ENCODE measurements at regions not wholly inside any gene's neighbourhood (a gene's known extent, or its start where the extent isn't known, plus 50 kb on each side); places are given as distances from the start of the nearest gene placed in this dataset.

- no peak for DNase-seq (ENCODE audit: low read depth)
Observed at GRCh38 chr3:72154391-72155335, 369.7 kb upstream of the PROK2 start.

- DNase-seq (ENCODE audit: low read depth): no peak
Observed at GRCh38 chr3:72153477-72154314, 368.7 kb upstream of the PROK2 start.

GRCh38 chr3:72152551-72153476 is 367.9 kb upstream of the PROK2 start:
- no peak for DNase-seq (ENCODE audit: low read depth)

GRCh38 chr3:72151465-72152238 is 366.7 kb upstream of the PROK2 start:
- DNase-seq (ENCODE audit: low read depth): no peak

GRCh38 chr3:72150634-72151412 is 365.9 kb upstream of the PROK2 start:
- no peak for DNase-seq (ENCODE audit: low read depth)

DNA sequence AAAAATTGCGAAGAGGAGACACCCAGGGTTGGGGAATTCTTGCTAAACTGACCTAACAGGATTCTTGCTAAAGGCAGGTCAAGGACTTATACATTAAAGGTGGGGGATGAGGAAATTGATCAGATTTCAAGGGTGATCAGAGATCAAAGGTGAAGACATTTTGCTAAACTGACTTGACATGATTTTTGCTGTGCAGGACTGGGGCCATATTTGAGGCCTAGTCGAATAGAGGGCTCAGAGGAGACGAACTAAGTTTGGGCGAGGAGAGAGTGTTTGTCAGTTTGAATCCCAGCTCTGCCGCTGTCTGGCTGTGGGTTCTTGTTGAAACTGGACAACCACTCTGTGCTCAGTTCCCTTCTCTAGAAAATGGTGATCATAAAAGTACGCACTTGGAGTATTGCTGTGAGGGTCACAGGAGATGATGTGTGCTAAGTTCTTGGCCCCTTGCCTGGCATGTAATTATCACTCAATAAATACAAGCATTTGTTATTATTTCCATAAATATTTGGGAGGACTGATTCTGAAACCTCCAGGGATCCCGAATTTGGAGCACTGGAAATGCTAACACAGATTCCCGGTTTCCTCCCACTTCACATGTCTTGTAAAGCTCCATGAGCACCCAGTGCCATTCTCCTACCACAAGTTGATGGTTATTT is 364.8 kb upstream of the PROK2 start:
- DNase-seq (ENCODE audit: low read depth): no peak

GRCh38 chr3:72147600-72147999 is 362.7 kb upstream of the PROK2 start:
- DNase-seq (ENCODE audit: low read depth): no peak

- DNase-seq (ENCODE audit: low read depth): no peak
Observed at GRCh38 chr3:72145506-72146380, 360.8 kb upstream of the PROK2 start.

- no peak for DNase-seq (ENCODE audit: low read depth)
Observed at GRCh38 chr3:72144773-72145505, 360.0 kb upstream of the PROK2 start.

GRCh38 chr3:72143966-72144717 is 359.2 kb upstream of the PROK2 start:
- no peak for DNase-seq (ENCODE audit: low read depth)

DNA sequence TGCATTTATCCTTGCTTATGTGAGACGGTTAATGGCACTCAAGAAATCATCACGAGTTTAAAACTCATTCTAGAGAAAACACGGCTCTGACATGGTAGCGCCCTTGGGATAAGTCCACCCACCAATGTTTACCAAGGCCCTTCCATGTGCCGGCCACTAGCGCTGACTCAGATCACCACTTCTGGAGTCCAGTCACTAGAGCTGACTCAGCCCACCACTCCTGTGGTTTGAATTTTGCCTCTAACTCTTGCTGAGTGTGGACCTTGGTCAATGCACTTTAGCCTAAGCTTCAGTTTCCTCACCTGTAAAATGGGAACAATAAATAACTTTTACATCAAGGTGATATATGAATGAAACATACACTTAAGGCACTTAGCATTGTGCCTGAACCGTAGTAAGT is 358.4 kb upstream of the PROK2 start:
- DNase-seq (ENCODE audit: low read depth): no peak

DNA sequence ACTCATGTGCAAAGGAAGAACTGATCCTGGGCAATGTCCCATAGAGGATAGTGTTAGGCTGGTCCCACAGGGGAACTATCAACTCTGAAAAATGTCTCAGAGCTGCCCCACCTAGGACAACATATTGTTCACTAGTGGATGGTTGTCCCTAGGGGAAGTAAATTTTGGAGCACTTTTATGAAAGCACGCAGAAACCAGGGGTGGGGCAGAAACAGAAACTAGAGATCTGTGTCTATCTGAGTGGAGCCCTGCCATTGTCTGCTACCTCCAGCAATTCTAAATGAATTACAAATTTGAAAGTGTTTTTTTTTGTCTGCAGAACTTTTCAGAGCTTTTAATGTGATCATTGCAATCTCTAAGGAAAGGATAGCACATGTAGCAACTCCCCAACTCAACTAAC is 357.1 kb upstream of the PROK2 start:
- no peak for DNase-seq (ENCODE audit: low read depth)

GRCh38 chr3:72141264-72141663 is 356.3 kb upstream of the PROK2 start:
- no peak for DNase-seq (ENCODE audit: low read depth)

GRCh38 chr3:72139316-72139715 is 354.4 kb upstream of the PROK2 start:
- no peak for DNase-seq (ENCODE audit: low read depth)

- no peak for DNase-seq (ENCODE audit: low read depth)
Observed at GRCh38 chr3:72137865-72138861, 353.2 kb upstream of the PROK2 start.

DNA sequence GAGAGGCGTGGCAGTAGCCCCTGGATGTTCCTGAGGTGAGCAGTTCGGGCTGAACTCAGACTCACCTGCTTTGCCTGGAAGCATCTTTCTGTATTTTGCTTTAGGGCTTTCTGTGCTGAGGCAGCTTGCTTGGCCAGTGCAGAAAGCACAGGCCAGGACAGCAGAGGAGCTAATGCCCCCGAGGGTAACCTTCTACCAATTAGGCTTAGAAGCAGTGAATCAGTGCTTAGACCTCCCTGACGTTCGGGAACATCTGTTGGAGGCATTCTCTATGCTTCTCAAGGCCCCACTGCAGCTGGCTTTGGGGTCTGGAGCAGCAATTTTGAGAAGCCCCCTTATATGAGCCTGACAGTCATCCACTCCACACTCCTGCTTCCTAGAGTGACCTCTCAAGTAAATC is 350.7 kb upstream of the PROK2 start:
- no peak for DNase-seq (ENCODE audit: low read depth)

All from stimulated activated CD4-positive, alpha-beta T cell treated with anti-CD3 and anti-CD28 coated beads, Interleukin-2, amount 100 ng/mL, for 4 hours (primary cell).